ENCODE measurements at regions not wholly inside any gene's neighbourhood (a gene's known extent, or its start where the extent isn't known, plus 50 kb on each side); places are given as distances from the start of the nearest gene placed in this dataset.

- no peak for TF ChIP-seq CTCF (conservative IDR thresholded peaks at IDR 0.05)
- Histone ChIP-seq H3K4me1 (ENCODE audit: control insufficient read depth, insufficient read depth, low read length) (no peaks in the 10 kb centered on the region), H3K27ac (ENCODE audit: low read depth, low read length) (no peak overlapping the region), H3K27me3 (ENCODE audit: control insufficient read depth, insufficient read depth, low read length, poor library complexity, severe bottlenecking) (no peaks in the 10 kb centered on the region), H3K4me3 (ENCODE audit: low read length) (no peak overlapping the region), H3K9ac (ENCODE audit: extremely low read depth, low read length, poor library complexity, severe bottlenecking) (no peak overlapping the region), H3K36me3 (ENCODE audit: control insufficient read depth, insufficient read depth, low read length) (no peaks in the 10 kb centered on the region), H3K9me3 (ENCODE audit: control insufficient read depth, low read length) (no peaks in the 10 kb centered on the region)
- peaks cover 12% of the 10 kb centered on the region for H3K9me3 Mint-ChIP-seq
- H3K27ac Mint-ChIP-seq = no peak overlapping the region
- peaks cover 5% of the 10 kb centered on the region for H3K4me1 Mint-ChIP-seq
- H3K27me3 Mint-ChIP-seq (ENCODE audit: insufficient read depth) = peaks cover 2% of the 10 kb centered on the region
- DNase-seq = no peak
- H3K36me3 Mint-ChIP-seq (ENCODE audit: low read depth) = no peaks in the 10 kb centered on the region
- 80 to 84% methylated on average over 1 to 6 of the region's 6 CpGs for WGBS, 2 experiments (ENCODE audit: insufficient coverage in 1 of 2, insufficient read length in 1 of 2)
- no peak overlapping the region for H3K4me3 Mint-ChIP-seq
These were observed 111.4 kb upstream of the CACUL1 start for GRCh38 chr10:118865998-118866693.

GRCh38 chr10:118867768-118868167 is 113.0 kb upstream of the CACUL1 start:
- H3K27me3 Mint-ChIP-seq (ENCODE audit: insufficient read depth) = peaks cover 2% of the 10 kb centered on the region
- Histone ChIP-seq H3K4me3 (ENCODE audit: low read length) (no peak overlapping the region), H3K9me3 (ENCODE audit: control insufficient read depth, low read length) (no peaks in the 10 kb centered on the region), H3K4me1 (ENCODE audit: control insufficient read depth, insufficient read depth, low read length) (no peaks in the 10 kb centered on the region), H3K27me3 (ENCODE audit: control insufficient read depth, insufficient read depth, low read length, poor library complexity, severe bottlenecking) (no peaks in the 10 kb centered on the region), H3K27ac (ENCODE audit: low read depth, low read length) (no peak overlapping the region), H3K9ac (ENCODE audit: extremely low read depth, low read length, poor library complexity, severe bottlenecking) (no peak overlapping the region), H3K36me3 (ENCODE audit: control insufficient read depth, insufficient read depth, low read length) (no peaks in the 10 kb centered on the region)
- TF ChIP-seq CTCF (conservative IDR thresholded peaks at IDR 0.05) = no peak
- 85 to 100% methylated on average over 1 to 3 of the region's 3 CpGs for WGBS, 2 experiments (ENCODE audit: insufficient coverage in 1 of 2, insufficient read length in 1 of 2)
- H3K27ac Mint-ChIP-seq = no peak overlapping the region
- H3K36me3 Mint-ChIP-seq (ENCODE audit: low read depth) = no peaks in the 10 kb centered on the region
- H3K4me3 Mint-ChIP-seq = no peak overlapping the region
- peaks cover 5% of the 10 kb centered on the region for H3K4me1 Mint-ChIP-seq
- H3K9me3 Mint-ChIP-seq = peaks cover 9% of the 10 kb centered on the region
- no peak for DNase-seq

- no peaks in the 10 kb centered on the region for H3K4me1 ChIP-seq (ENCODE audit: control insufficient read depth, insufficient read depth, low read length)
- Mint-ChIP-seq H3K36me3 (ENCODE audit: low read depth) (no peaks in the 10 kb centered on the region), H3K4me3 (no peak overlapping the region), H3K9me3 (peaks cover 3% of the 10 kb centered on the region), H3K27ac (no peak overlapping the region), H3K27me3 (ENCODE audit: insufficient read depth) (no peaks in the 10 kb centered on the region), H3K4me1 (peaks cover 8% of the 10 kb centered on the region)
- H3K36me3 ChIP-seq (ENCODE audit: control insufficient read depth, insufficient read depth, low read length) = no peaks in the 10 kb centered on the region
- no peak overlapping the region for H3K4me3 ChIP-seq (ENCODE audit: low read length)
- 63 to 74% methylated on average over 4 to 5 of the region's 5 CpGs for WGBS, 2 experiments (ENCODE audit: insufficient coverage in 1 of 2, insufficient read length in 1 of 2)
- no peak for DNase-seq
- H3K27me3 ChIP-seq (ENCODE audit: control insufficient read depth, insufficient read depth, low read length, poor library complexity, severe bottlenecking) = no peaks in the 10 kb centered on the region
- no peaks in the 10 kb centered on the region for H3K9me3 ChIP-seq (ENCODE audit: control insufficient read depth, low read length)
- H3K9ac ChIP-seq (ENCODE audit: extremely low read depth, low read length, poor library complexity, severe bottlenecking) = no peak overlapping the region
- H3K27ac ChIP-seq (ENCODE audit: low read depth, low read length) = no peak overlapping the region
- no peak for TF ChIP-seq CTCF (conservative IDR thresholded peaks at IDR 0.05)
These were observed 113.8 kb upstream of the CACUL1 start for GRCh38 chr10:118868589-118868988.

All from endodermal cell (in vitro differentiated cells).